ENCODE measurements at regions not wholly inside any gene's neighbourhood (a gene's known extent, or its start where the extent isn't known, plus 50 kb on each side); places are given as distances from the start of the nearest gene placed in this dataset.

DNA sequence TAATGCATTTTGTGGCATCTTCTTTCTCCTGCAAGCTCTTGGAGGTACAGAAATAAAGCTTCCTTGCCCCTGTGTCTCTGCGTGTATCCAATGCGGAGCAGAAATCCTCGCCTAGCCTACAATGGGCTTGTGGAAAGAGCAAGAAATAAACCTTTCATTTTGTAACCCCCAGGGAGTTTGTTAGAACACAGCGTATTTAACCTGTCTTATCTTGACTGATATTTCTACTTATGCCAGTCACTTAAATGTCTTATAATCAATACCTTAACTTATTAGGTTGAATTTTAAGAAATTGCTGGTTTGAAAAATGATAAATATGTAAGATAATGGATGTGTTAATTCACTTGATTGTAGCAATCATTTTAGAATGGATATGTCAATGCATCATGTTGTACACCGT lies 629.8 kb upstream of the IGFBP3 start:
- 84 to 88% methylated on average over 5 of the region's 5 CpGs for WGBS, 2 donors
- DNase-seq, result no peak
- no peaks in the 10 kb centered on the region for H3K4me1 ChIP-seq
- TF ChIP-seq, protein P1, sequence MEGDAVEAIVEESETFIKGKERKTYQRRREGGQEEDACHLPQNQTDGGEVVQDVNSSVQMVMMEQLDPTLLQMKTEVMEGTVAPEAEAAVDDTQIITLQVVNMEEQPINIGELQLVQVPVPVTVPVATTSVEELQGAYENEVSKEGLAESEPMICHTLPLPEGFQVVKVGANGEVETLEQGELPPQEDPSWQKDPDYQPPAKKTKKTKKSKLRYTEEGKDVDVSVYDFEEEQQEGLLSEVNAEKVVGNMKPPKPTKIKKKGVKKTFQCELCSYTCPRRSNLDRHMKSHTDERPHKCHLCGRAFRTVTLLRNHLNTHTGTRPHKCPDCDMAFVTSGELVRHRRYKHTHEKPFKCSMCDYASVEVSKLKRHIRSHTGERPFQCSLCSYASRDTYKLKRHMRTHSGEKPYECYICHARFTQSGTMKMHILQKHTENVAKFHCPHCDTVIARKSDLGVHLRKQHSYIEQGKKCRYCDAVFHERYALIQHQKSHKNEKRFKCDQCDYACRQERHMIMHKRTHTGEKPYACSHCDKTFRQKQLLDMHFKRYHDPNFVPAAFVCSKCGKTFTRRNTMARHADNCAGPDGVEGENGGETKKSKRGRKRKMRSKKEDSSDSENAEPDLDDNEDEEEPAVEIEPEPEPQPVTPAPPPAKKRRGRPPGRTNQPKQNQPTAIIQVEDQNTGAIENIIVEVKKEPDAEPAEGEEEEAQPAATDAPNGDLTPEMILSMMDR (IDR thresholded peaks at IDR 0.05), result no peak
- no peak for ATAC-seq
- no peaks in the 10 kb centered on the region for H3K27me3 ChIP-seq
- intact Hi-C loops (cut with DNase I), result no loop called here
- no peak overlapping the region for H3K4me3 ChIP-seq
- no peak overlapping the region for H3K27ac ChIP-seq
- H3K36me3 ChIP-seq, result no peaks in the 10 kb centered on the region
- H3K9me3 ChIP-seq, result peaks cover 0 to 7% (median 0%) of the 10 kb centered on the region in 11 donors

DNA sequence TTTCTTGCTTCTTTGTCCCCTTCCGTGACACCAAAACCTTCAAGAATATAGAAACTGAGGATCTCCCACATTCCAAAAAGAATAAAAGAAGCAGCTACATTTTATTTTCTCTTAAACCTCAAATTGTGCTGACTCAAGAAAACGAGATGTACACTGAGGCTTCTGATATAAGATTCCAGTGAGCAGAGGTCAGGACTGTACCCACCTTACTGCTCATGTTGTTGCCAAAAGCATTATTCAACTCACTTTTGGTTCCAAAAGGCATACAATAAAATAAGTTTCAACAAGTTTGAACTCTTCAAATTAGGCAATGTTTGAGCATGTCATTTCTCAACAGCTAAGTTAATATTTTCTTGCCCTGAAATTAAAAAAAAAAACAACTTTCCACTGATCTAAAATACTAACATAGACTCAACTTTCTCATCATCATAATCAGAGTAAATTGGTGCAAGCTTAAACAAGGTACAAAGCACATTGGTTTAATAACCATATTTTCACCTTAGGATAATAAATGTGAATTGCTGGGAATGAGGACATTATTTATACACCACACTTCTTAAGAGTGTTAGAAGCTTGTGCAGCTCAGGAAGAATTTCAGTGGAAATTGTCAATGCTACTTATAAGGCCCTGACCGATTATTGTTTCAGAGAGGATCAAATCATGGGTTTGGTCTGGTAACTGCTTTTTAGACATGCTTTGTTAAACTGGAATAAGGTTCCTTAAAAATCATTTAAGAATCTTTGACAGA lies 629.0 kb upstream of the IGFBP3 start:
- Histone ChIP-seq H3K36me3 (no peaks in the 10 kb centered on the region), H3K4me3 (no peak overlapping the region), H3K27ac (no peak overlapping the region), H3K4me1 (no peaks in the 10 kb centered on the region), H3K27me3 (no peaks in the 10 kb centered on the region), H3K9me3 (peaks cover 0 to 7% (median 0%) of the 10 kb centered on the region in 11 donors)
- ATAC-seq (no peak), DNase-seq (no peak)
- TF ChIP-seq, protein P1 (IDR thresholded peaks at IDR 0.05), result no peak
- intact Hi-C loops (cut with DNase I), result no loop called here
- 87 to 94% methylated on average over 3 of the region's 3 CpGs for WGBS, 2 donors

DNA sequence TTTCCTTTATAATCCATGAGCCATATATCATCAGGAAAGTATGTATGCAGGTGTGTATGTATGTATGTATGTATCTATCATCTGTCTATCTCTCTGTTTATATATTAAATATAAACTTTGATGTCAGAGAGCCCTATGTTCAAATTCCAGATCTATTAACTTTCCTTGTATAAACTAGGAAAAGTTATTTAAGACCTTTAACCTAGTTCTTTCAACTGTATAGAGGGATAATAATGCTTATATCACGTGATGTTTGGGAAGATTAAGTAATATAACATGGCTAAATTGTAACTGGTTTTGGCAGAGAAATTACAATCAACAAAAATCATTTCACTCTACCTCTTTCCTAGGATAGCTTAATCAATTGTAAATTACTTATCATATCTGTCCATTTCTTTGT lies 628.3 kb upstream of the IGFBP3 start:
- ATAC-seq (no peak), DNase-seq (no peak)
- TF ChIP-seq, protein P1 (IDR thresholded peaks at IDR 0.05), result no peak
- no peak overlapping the region for H3K4me3 ChIP-seq
- H3K4me1 ChIP-seq, result no peaks in the 10 kb centered on the region
- intact Hi-C loops (cut with DNase I), result no loop called here
- H3K27me3 ChIP-seq, result no peaks in the 10 kb centered on the region
- H3K9me3 ChIP-seq, result peaks cover 0 to 7% (median 0%) of the 10 kb centered on the region in 11 donors
- no peaks in the 10 kb centered on the region for H3K36me3 ChIP-seq
- no peak overlapping the region for H3K27ac ChIP-seq
- WGBS, 2 donors, result 86 to 88% methylated on average over 1 of the region's 1 CpG

DNA sequence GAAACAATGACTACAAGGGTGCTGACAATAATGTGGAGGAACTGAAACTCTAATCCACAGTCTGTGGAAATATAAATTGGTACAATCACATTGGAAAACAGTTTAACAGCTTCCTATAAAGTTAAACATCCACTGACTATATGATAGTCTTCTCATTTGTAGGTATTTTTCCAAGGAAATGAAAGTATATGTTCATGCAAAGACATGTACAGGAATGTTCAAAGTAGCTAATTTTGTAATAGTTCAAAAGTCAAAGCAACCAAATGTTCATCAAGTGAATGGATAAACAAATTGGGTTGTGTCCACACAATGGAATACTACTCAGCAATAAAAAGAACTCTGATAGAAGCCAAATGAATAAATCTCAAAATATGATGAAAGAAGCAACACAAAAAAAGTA lies 626.0 kb upstream of the IGFBP3 start:
- H3K36me3 ChIP-seq, result no peaks in the 10 kb centered on the region
- no peak for ATAC-seq
- no peaks in the 10 kb centered on the region for H3K27me3 ChIP-seq
- no peak for DNase-seq
- H3K4me1 ChIP-seq, result no peaks in the 10 kb centered on the region
- H3K27ac ChIP-seq, result no peak overlapping the region
- intact Hi-C loops (cut with DNase I), result no loop called here
- no peak overlapping the region for H3K4me3 ChIP-seq
- TF ChIP-seq, protein P1 (IDR thresholded peaks at IDR 0.05), result no peak
- peaks cover 0 to 7% (median 0%) of the 10 kb centered on the region in 11 donors for H3K9me3 ChIP-seq
